ENCODE measurements at regions not wholly inside any gene's neighbourhood (a gene's known extent, or its start where the extent isn't known, plus 50 kb on each side); places are given as distances from the start of the nearest gene placed in this dataset.
"Not testable (repeated sequence)": the region's sequence is repeated elsewhere in the genome, so short reads cannot be mapped to it uniquely, and the experiment has no call there.

DNA sequence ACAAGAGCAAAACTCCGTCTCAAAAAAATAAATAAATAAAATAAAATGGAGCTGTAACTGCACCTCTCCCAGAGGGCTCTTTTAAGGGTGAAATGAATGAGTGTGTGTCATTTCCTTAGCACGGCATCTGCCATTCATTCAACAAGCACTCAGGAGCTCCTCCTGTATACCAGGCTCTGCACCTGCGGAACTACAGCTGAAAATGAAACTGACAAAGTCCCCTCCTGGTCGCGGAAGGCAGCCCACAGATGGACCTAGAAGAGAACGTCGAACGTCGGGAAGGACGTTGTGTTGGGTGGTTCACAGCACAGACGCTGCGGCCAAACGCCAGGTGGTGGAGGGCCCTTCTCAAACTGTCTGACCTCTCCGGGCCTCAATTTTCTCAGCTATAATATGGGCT is 256.4 kb downstream of the TFAP2C start:
- DNase-seq, result no peak

DNA sequence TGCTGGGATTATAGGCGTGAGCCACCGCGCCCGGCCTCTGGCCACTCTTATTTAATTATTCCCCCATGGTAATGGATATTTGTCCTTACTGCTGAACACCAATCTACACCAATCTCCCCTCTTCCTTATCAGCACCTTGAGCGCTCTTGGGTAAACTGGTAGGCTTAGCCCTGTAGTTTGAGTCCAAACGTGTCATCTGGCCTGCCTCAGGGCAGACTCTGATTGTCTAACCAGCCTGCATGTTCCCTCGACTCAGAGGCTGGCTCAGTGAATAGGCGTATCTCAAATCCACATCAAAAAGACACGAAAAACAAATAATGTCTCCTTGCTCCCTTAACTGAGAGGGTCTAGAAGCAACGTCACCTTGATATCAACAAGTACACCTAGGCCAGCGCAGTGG is 260.9 kb downstream of the TFAP2C start:
- DNase-seq, result no peak

DNA sequence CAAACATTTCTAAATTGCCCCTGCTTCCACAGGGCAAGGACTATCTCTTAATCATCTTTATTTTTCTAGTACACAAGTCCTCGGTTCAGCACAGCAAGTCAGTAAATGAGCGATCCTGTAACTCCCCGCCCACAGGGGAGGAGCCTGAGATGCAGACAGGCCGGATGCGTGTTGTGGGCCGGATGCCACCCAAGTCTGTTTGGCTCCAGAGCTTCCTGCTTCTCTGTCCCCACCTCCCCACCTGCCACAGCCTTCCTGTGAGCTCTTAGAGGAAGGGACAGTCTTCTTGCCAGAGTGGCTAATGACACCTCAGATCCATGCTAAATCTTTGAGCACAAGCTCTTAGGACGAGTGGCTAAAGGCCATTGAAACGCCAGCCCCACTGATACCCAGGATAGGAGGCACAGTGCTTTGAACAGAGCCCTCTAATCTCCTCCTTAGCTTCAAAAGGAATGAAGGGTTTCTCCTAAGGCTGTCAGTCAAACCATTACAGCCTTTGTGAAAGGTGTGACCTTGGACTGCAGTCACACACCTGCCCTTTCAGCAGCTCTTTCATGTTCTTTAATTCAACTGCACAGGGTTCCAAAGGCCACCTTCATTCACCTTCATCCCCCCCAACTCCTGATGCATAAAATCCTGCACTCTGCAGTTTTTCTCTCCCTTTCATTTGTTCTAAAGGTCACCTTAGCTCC is 264.3 kb downstream of the TFAP2C start:
- DNase-seq, result no peak

DNA sequence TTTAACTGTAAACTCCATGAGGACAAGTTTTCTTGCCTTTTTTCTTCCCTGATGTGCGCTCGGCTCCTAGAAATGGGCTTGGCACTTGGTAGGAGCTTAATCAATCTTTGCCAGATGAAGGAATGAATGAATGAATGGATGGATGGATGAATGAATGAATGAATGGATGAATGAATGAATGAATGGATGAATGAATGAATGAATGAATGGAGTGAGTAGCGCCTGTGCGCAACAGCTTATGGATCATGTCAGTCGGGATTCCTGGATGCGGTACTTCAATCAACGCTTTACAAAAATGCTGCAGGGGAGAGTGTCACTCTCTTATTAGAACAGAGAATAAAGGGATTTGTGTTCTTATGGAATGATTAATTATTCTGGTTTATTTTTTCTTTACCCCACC is 267.3 kb downstream of the TFAP2C start:
- DNase-seq, result no peak

DNA sequence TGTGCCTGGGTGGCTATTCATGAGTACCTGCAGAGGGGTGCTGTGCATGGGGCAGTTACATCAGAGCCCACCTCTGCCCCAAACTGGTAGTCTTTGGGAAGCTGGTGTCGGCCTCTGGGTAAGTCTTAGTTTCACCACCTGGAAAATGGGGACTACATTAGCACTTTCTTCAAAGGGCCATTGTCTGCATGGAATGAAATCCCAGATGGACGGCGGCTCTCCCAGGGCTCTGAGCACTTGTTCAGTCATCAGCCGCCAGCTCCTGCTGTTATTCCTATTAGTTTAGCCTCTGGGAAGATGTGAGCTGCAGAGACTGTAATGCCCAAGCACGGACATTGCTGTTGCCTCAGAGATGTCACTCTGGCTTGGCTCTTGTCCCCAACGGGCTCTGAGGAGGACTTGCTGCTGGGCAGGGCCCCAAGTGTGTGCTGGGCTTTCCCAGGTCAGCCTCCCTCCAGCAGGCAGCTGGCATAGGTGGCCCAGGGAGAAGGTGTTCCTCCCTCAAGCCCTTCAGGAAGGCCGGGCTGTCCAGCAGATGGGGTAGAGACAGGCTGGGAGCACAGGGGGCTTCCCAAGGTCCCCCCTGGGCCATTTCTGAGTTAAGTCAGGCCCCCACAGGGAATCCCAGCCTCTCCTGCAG is 268.3 kb downstream of the TFAP2C start:
- DNase-seq, result no peak

DNA sequence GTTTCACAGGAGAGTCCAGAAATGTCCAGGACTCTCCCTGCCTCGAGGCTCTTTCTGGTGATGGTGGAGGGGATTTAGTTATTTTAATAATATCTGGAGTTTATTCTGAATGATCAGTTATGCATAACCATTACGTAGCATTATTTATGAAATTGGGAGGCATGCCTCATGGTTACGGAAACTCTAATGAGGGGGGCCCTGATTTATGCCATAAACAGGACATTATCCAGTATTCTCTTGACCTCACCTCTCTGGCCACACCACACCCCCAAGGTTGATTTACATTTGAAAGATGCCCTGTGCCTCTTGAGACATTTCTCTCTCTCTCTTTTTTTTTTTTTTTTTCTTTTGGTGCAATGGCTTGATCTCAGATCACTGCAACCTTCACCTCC is 268.8 kb downstream of the TFAP2C start:
- no peak for DNase-seq

DNA sequence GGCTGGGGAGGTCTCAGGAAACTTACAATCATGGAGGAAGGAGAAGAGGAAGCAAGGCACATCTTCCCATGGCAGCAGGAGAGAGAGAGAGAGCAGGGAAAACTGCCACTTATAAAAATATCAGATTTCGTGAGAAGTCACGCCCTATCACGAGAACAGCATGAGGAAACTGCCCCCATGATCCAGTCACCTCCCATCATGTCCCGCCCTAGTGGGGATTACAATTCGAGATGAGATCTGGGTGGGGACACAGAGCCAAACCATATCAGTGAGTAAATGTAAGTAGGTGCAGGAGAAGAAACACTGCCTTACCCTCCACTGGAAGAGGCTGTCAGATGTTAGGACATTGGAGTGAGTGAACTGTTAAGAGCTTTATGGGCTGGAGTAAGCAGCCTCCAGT is 270.4 kb downstream of the TFAP2C start:
- no peak for DNase-seq

DNA sequence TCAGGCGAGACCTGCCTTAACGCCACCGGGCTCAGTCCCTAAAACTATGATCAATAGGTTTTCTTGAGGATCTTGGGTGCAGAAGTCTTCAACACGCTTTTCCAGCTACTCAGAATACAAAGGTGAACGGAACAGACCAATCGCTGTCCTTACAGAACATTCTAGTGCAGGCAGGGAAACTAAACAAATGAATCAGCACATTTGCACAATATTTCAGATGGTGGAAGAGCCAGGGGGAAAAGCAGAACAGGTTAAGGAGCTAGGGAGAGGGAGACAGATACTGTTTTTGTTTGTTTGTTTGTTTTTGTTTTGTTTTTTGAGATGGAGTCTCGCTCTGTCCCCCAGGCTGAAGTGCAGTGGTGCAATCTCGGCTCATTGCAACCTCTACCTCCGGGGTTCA is 271.1 kb downstream of the TFAP2C start:
- DNase-seq, result no peak

DNA sequence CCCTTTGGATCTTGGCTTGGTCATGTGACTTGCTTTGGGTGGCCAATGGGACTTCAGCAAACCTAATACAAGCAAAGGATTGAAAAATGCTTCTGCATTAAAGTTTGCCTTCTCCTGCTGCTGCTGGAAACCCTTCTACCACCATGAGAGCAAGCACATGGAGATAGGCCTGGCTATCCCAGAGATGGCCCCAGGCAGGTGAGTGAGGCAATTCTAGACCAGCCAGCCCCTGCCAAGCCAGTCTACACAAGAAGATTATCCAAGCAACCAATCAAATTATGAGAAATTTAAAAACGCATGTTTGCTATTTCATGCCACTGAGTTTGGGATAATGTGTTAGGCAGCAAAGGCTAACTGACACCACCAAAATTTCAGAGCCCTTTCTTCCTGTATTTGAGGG is 274.3 kb downstream of the TFAP2C start:
- no peak for DNase-seq

DNA sequence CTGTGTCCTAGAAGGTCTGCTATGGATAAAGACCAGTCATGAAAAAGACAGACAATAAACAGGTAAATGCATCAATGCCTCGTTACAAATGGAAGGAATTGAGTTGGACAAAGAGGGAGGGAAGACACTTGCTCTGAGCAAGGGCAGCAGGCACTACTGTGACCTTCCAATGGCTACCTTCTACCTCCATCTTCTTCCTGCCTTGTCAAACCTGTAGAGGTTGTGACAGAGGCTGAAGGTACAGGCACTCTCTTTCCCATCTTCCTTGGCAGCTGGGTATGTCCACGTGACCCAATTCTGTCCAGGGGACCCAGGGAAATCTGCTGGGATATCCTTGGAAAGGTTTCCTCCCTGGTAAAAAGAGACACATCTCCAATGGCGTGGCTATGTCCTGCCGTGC is 274.8 kb downstream of the TFAP2C start:
- DNase-seq, result no peak

DNA sequence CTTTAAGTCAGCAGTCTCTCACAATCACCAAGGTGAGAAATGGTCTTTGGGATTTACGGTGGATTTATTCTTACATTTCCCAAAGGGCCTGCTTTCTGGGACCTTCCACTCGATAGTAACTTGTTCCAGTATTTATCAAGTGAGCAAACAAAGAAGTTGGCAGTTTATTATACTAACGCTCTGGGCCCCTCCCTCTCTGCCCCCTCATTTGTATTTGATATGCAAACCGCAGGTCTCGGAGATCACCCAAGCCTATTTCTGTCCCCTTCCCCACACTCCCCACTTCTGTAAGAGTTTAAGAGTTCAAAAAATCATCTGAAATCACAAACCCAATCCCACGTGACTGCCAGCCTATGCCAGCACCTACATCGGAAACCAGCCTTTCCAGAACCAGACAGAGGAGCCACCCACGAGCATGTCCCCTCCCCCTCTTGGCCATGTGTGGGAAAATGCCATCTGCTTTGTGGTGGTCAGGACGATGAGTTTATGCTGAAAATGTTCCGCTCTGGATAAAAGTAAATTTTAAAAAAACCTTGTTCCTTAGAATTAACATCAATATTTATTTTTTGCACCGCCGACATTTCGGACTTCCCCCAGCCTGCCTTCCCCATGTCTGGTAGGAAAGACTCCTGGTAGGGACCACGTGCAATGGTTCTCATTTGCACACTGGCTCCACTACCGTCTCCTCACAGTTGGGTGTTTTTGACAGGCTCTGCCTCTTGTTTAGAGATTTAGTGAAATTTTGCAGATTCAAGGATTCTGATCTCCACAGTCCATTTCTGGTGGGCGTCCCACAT is 281.0 kb downstream of the TFAP2C start:
- DNase-seq, result no peak

DNA sequence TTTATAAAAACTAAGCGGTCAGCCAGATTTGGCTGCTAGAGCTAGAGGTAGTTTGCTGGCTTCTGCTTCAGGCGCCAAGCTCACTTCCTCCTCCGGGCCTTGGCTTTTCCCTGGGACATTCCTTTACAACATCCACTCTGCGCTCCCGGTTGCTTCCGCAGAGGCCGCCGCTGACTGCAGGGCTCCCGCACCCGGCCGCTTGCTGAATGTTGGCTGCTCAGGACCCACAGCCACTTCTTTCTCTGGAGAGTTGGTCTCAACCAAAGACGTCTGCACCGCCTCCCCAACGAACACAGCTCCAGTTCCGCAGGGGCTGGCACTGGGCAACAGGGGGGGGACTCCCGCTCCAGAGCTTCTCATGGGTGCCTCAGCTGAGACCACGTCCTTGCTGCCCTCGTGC is 282.8 kb downstream of the TFAP2C start:
- no peak for DNase-seq

DNA sequence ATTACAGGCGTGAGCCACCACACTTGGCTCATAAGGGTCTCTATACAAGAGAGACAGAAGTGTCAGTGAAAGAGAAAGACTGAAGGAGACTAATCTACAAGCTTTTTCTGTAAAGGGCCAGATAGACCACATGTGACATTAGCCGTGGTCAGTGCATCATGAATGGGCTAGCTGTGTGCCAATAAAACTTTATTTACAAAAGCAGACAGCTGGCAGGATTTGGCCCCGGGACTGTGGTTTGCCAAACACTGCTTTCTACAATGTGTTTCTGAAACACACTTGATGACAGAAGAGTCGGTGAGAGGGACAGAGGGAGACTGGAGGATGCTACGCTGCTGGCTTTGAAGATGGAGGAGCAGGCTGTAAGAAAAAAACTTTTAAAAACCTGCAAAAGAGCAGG is 285.4 kb downstream of the TFAP2C start:
- DNase-seq, result no peak

DNA sequence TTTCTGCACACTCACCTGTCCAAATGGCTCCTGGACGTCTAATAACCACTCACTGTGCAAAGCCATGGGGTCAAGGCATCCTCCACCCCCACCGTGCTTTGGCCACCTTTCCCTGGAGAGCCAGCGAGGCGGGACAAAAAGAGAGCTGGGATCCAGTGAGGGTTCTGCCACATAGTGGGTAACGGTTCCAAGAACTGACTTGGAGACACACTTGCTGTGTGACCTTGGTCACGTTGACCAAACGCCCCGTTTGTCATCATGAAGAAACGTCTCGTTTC is 287.2 kb downstream of the TFAP2C start:
- no peak for DNase-seq

DNA sequence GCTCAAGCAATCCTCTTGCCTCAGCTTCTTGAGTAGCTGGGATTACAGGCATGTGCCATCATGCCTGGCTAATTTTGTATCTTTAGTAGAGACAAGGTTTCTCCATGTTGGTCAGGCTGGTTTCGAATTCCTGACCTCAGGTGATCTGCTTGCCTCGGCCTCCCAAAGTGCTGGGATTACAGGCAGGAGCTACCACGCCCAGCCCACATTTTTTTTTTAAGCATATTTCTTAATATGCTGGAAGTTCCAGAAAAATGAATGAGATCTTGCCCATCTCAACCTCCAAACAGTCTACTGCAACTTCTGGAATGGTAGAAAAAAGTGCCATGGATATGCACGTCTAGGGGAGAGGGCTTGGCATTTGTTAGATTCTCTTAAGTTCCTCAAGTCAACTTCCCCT is 290.9 kb downstream of the TFAP2C start:
- DNase-seq, result not testable (repeated sequence)

DNA sequence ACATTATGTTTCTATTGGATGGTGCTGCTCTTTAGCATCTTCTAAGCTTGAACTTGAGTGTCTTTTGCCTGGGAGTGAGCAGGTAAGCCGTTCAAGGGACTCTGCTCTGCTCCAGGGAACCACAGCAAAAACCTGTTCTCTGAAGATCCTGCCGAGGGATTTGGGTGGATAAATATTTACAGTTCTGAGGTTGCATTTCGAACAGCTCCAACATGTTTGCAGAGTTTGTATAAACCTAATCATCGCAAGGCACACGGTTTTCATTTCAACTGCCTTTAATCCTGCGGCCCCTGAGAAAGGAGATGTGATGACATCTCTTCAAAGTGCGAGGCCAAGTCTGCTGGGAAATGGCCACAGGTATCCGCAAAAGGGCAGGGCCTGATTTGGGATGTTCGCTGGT is 293.4 kb downstream of the TFAP2C start:
- DNase-seq, result no peak

DNA sequence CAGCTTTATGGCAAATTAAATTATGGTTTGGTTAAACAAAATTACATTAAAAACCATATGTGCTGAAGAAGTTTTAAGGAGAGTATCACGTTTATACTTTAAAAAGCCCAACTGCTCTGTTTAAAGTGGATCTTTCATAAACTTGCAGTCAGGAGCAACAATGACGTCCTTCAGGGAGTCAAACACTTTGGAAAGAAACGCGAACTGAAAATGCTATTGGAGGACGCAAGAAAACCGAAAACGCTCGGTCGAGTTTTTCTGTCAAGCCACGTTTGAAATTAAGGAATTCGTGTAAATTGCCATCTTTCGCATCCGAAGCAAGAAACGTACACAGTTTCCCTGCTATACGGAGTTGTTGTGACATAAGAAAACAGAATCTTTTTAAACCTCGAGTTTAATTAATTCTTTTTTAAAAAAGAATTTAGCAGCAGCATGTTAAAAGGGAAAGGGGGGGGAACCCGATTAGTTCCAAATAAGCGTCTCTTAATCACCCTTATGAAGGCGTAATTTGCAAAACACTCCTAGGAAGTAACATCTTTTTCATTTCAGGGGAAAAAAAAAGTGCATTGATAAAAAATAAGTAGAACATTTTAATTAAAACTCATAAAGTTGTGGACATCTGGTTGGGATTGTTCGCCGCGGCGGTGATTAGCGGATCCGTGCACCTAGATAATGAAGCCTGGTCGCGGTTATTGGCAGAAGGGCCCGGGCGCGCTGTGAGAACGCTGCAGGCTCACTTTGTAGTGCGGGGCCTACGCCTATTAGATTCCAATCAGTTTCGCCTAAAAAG is 295.4 kb downstream of the TFAP2C start:
- no peak for DNase-seq

DNA sequence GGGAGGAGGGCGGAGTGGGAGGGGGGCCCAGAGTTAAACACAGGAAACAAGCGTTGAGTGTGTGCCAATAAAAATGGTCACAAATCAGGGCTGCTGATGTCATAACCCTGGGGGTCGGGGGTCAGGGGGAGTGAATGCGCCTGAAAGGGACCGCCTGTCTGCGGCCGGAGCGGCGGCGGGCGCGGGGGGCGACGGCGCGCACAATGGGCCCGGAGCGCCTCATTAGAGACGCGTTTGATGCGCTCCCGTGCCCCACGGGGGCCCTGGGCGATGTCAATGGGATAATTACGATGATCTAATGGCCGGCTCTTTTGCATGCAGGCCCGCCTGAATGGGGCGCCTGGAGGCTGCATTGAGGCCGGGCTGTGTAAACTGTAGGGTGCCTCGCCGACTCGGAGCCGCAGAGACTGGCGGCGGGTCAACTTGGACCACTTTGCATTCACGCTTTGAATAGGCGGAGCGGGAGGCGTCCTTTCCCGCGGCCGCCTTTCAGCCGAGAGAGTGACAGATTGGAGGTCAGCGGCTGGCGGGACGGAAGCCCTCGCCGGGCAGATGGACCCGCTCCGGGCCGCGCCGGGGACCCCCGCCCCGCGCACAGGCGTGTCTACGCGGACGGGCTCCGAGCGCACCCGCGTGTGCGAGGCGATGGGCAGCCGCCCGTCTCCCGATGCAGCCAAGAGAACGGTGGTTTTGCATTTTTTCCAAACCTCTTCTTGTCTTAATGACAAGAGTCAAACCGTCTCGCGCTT is 296.1 kb downstream of the TFAP2C start:
- DNase-seq, result no peak

DNA sequence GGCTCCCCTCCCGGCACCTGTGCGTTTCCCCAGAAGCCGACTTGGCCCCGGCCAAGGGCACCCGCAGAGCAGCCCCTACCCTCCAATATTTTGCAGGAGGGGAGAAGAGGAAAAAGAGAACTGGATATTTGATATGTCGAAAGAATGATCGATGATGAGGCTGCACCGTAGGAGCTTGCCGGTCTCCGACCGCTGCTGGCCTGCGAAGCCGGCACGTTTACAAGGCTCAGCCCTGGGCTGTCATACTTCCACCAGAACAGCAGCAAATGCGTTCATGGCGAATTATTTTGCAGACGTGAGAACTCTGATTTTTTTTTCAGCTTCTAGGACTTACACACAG is 296.7 kb downstream of the TFAP2C start:
- no peak for DNase-seq

DNA sequence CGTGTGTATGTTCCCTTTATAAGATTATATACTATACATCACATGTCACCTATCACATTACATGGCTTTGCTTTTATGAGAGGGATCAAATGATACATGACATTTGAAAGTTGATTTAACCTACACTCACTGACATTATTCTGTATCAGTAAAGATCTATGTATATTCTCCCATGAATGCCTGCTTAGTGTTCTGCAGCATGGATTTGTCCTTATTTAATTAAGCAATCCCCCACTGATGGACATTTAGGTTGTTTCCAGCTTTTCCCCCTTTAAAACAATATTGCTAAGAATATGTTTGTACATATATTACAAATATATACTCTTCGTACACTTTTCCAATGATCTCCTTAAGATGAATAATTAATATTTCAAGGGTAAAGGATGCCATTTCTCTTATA is 297.4 kb downstream of the TFAP2C start:
- no peak for DNase-seq

DNA sequence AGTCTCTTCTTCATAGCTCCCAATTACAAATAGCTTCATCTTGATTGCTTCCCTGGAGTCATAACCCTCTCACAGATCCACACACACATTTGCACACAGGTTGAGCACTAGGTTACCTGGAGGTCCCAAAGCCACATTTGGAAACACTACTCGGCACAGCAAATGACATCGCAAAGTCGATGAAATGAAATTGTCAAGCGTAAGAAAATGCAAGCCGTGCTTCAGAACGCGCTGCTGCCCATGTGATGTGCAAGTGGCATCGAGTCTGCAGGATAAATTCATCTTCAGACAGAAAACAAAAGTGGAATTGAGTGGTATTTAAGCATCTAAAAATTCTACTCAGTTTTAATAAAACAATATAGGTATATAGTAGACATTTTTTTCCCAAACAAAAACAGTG is 298.0 kb downstream of the TFAP2C start:
- DNase-seq, result no peak

DNA sequence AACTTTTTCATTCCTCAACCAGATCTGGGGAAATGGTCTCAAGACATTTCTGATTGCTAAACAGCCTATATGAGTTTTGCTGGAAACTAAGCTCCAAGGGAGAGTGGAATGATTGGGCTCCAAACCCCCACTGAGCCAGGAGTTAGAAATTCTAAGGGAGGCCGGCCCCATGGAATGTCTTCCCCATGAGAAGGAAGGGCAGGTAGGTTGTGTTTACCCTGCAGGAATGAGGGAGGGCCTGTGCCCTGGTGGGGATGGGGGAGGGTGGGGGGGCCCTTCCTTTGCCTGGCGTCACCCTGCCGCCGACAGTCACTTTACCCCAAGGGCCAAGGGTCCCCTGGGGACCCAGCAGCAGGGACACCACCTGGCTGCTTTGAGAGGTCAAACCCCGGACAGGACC is 298.9 kb downstream of the TFAP2C start:
- DNase-seq, result no peak

DNA sequence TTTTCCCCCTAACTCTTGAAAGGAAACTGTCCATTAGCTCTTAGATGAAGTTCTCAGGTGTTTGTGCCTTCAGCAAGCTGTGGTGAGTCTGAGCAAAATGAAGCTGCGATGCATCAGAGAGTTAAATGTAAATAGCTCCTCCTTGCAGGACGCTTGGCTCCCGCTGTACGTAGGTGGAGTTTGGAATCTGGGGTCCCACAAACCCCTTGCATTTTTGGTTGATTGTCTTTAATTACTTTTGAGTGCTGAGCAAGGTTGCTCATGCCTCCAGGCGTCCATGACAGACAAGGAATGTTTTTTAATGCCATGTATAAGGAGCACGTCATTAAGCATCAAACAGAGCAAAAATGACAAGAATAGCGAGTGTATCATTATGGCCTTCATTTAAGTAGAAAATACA is 300.5 kb downstream of the TFAP2C start:
- no peak for DNase-seq
